ENCODE measurements at regions not wholly inside any gene's neighbourhood (a gene's known extent, or its start where the extent isn't known, plus 50 kb on each side); places are given as distances from the start of the nearest gene placed in this dataset.

- Histone ChIP-seq H3K79me2 (ENCODE audit: low read depth) (no peaks in the 10 kb centered on the region), H3K9me3 (ENCODE audit: low read depth) (no peaks in the 10 kb centered on the region), H3K9ac (no peak overlapping the region), H3F3A (ENCODE audit: low read depth) (no peaks in the 10 kb centered on the region), H3K4me1 (peaks cover 17% of the 10 kb centered on the region), H3K27ac (no peak overlapping the region), H4K20me1 (ENCODE audit: low read depth) (no peaks in the 10 kb centered on the region), H2AFZ (replicated peaks) (no peak overlapping the region), H3K27me3 (no peaks in the 10 kb centered on the region), H3K36me3 (no peaks in the 10 kb centered on the region), H3K4me2 (no peak overlapping the region), H3K4me3 (no peak overlapping the region)
- Mint-ChIP-seq H3K27ac (no peak overlapping the region), H3K4me3 (no peak overlapping the region), H3K36me3 (peaks cover 1% of the 10 kb centered on the region), H3K27me3 (ENCODE audit: insufficient read depth, low read depth) (peaks cover 3% of the 10 kb centered on the region), H3K4me1 (peaks cover 7% of the 10 kb centered on the region), H3K9me3 (peaks cover 2% of the 10 kb centered on the region)
- TF ChIP-seq EZH2phosphoT487 (IDR thresholded peaks at IDR 0.05) (no peak), EZH2 (IDR thresholded peaks at IDR 0.05) (no peak), CTCF (IDR thresholded peaks at IDR 0.05) (no peak)
- peak; percentile 44 for DNase-seq (ENCODE audit: low spot score)
These were observed 863.4 kb upstream of the KLHL29 start for GRCh38 chr2:22521620-22522019.

- Histone ChIP-seq H3K9me3 (ENCODE audit: low read depth) (no peaks in the 10 kb centered on the region), H3K79me2 (ENCODE audit: low read depth) (no peaks in the 10 kb centered on the region), H2AFZ (replicated peaks) (no peak overlapping the region), H3K4me2 (no peak overlapping the region), H3K36me3 (peaks cover 3% of the 10 kb centered on the region), H3K27ac (no peak overlapping the region), H3F3A (ENCODE audit: low read depth) (no peaks in the 10 kb centered on the region), H3K27me3 (no peaks in the 10 kb centered on the region), H3K4me1 (peaks cover 10% of the 10 kb centered on the region), H3K4me3 (no peak overlapping the region), H4K20me1 (ENCODE audit: low read depth) (no peaks in the 10 kb centered on the region), H3K9ac (no peak overlapping the region)
- H3K36me3 Mint-ChIP-seq = peaks cover 5% of the 10 kb centered on the region
- no peak for TF ChIP-seq CTCF (IDR thresholded peaks at IDR 0.05)
- TF ChIP-seq EZH2phosphoT487 (IDR thresholded peaks at IDR 0.05) = no peak
- no peak for TF ChIP-seq EZH2 (IDR thresholded peaks at IDR 0.05)
- H3K4me3 Mint-ChIP-seq = no peak overlapping the region
- peaks cover 8% of the 10 kb centered on the region for H3K9me3 Mint-ChIP-seq
- H3K27ac Mint-ChIP-seq = no peak overlapping the region
- no peak for DNase-seq (ENCODE audit: low spot score)
- H3K4me1 Mint-ChIP-seq = no peaks in the 10 kb centered on the region
- H3K27me3 Mint-ChIP-seq (ENCODE audit: insufficient read depth, low read depth) = no peaks in the 10 kb centered on the region
These were observed 859.3 kb upstream of the KLHL29 start for GRCh38 chr2:22525681-22526080.

- Mint-ChIP-seq H3K4me1 (no peaks in the 10 kb centered on the region), H3K27ac (no peak overlapping the region), H3K27me3 (ENCODE audit: insufficient read depth, low read depth) (no peaks in the 10 kb centered on the region), H3K9me3 (peaks cover 6% of the 10 kb centered on the region), H3K4me3 (no peak overlapping the region), H3K36me3 (peaks cover 7% of the 10 kb centered on the region)
- Histone ChIP-seq H3K4me3 (no peak overlapping the region), H3K79me2 (ENCODE audit: low read depth) (no peaks in the 10 kb centered on the region), H3K27ac (no peak overlapping the region), H3K4me1 (no peaks in the 10 kb centered on the region), H3K4me2 (no peak overlapping the region), H3K27me3 (no peaks in the 10 kb centered on the region), H3K9me3 (ENCODE audit: low read depth) (no peaks in the 10 kb centered on the region), H3F3A (ENCODE audit: low read depth) (no peaks in the 10 kb centered on the region), H3K9ac (no peak overlapping the region), H2AFZ (replicated peaks) (no peak overlapping the region), H3K36me3 (peaks cover 3% of the 10 kb centered on the region), H4K20me1 (ENCODE audit: low read depth) (no peaks in the 10 kb centered on the region)
- DNase-seq (ENCODE audit: low spot score) = no peak
- TF ChIP-seq EZH2 (IDR thresholded peaks at IDR 0.05) (no peak), EZH2phosphoT487 (IDR thresholded peaks at IDR 0.05) (no peak), CTCF (IDR thresholded peaks at IDR 0.05) (no peak)
These were observed 854.8 kb upstream of the KLHL29 start for GRCh38 chr2:22530131-22530530.
